ENCODE measurements at regions not wholly inside any gene's neighbourhood (a gene's known extent, or its start where the extent isn't known, plus 50 kb on each side); places are given as distances from the start of the nearest gene placed in this dataset.
"Not testable (repeated sequence)": the region's sequence is repeated elsewhere in the genome, so short reads cannot be mapped to it uniquely, and the experiment has no call there.

DNA sequence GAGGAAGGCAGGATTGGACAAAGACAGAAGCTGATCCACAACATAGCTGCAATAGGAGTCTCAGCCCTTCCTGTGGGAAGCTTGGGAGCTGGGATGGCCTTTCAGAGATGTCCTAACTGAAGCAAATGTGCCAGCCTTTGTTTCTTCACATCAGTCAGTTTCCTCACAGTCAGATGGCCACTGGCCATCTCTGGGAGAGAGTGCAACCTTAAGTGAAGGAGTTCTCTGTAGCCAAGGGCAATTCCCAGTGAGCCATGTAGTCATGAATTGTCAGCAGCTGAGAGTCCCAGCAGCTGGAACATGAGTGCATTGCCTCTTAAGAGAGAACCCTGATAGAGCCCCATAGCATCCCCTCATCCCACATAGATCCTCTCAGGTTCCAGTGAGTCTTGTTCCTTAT lies 89.1 kb upstream of the LIFR start:
- no peak for DNase-seq

DNA sequence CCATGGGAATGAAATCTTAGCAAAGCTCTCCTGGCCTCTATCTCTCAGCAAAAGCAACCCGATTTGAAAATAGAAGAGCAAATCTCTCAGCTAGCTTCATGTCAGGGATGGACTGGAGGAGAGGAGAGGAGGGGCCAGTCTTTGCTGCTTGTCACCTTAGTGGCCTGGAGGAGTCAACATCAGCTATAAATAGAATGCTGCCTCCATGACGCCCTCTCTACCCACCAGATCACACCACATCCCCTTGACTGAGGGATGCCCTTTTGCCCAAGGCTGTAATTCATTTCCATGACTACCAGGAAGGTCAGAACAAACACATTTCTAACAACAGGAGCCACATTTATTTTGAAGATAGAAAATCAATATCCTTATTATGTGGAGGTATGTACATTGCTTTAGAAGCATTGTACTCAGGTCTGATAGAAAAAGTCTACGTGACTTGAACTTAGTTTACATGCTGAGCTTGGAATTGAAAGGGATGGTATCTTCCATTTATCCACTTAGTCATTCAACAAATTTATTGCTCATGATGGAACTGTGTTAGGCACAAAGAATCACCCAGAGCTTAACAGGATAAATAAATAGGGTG lies 92.4 kb upstream of the LIFR start:
- DNase-seq, result no peak

DNA sequence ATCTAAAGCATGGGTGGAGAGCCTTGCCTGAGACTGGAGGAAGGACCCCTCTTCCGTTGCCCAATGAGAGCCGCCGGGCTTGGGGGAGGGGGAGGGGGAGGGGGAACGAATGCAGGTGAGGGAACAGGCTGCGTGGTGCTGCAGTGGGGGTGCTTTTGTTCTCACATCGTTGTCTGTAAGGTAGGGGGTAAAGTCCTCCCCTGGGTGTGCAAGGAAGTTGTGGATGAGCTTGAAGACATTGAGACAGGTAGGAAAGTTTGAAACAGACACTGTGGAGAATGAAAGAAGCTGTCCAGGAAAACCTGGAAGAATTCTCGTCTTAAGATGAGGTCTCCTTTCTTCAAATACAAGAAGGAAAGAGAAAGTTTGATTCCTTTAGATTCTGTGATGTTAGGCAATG lies 94.1 kb upstream of the LIFR start:
- DNase-seq, result no peak

DNA sequence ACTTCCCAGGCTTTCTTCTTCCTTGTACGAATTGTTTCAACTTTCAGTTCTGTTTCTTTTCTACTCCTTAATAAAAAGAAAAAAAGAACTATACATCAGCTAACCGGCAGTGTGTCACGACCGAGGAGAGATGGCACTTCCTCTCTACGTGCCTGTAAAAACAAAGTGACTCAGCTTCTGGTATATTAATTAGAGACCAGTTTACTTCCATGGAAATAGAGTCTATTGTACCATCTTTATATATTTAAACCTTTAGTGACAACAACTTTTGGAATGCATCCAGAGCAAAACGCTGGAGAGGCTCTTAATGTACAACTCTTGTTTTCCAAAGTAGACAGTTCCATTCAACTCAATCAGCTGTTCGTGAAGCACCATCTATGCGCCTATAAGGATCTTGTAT lies 94.5 kb upstream of the LIFR start:
- DNase-seq, result peak; percentile 81

DNA sequence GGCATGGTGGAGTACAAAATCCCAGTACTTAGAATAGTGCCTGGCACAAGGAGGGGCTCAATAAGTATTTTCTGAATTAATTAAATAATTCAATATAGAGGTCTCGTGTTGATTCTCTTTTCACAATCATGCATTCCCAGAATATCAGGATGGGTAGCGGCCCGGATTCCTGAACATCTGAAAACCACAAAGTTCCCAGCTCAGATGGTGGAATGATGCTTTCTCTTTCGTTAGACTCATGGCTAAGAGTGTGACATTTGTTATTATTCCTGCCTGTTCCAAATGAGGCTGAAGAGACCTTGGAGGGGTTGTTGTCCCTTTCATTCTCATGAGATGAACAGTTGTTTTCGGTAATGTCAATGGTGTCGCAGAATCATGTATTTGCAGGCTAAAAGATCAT lies 95.4 kb upstream of the LIFR start:
- DNase-seq, result no peak

DNA sequence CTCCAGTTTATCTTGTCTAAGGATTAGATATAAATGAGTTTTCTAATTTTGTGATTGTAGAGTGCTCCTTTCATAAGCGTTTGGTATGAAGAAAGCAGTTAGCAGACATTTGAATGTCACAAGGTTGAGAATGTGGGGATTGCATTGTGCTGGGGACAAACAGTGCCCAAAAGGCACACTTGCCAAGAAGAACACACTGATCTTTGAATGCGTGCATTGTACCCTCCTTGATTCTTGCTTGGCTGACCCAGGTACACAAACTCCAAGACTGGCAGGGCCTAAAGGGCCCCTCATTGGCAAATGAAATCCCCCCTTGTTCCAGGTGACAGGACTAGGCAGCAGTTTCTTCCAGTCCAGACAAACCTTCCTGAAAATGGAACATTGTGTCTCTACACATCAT lies 96.9 kb upstream of the LIFR start:
- DNase-seq, result no peak

DNA sequence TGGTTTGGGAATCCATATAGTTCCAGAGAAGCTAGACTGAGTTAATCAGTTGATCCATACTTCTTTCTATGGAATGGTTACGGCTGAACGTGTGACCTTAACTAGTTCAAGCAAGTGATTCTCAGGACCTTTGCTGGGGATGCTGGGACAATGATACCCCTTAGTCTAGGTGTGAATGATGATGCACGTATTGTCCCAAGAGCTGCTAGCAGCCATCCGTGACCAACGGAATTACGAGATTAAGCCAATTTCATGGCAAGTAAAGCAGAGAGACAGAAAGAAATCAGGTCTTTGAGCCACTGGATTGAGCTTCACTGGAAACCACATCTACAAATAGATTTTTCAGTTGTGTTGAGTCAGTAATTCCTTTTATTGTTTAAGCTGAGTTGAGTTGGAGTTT lies 99.2 kb upstream of the LIFR start:
- no peak for DNase-seq

DNA sequence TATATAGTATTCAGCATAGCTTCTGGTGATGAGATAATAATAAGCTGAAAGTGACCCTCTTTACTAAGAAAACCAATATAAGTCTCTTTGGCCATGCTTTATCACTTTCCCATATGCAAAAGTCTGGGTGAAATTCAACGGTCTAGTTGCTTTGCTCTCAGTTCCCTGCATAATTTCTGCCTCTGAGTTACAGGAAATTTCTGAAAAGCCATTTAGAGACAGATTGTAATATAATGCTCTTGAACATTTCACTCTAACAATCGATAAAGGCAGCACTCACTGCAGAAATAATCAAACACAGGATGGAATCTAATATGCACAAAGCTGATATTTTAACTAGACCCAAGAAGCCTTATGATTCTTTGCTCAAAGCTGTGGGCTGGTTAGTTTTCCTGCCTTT lies 100.1 kb upstream of the LIFR start:
- DNase-seq, result no peak

DNA sequence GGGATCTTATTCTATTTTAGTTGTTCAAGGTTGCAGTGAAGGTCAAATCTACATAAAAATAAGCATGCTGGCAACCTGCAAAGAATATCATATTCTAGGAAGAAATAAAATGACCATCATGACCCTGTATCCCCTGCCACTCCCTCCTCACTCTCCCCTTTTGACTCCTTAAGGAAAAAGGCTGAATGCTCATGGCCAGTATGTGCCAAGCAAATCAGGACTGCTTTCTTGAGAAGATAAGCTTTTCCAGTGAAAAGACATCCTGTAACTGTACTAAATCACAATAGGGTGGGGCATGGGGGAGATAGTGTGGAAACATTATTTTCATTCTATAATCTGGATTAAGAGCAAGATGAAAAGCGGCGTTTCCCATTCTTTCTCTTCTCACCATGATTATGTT lies 100.6 kb upstream of the LIFR start:
- no peak for DNase-seq

DNA sequence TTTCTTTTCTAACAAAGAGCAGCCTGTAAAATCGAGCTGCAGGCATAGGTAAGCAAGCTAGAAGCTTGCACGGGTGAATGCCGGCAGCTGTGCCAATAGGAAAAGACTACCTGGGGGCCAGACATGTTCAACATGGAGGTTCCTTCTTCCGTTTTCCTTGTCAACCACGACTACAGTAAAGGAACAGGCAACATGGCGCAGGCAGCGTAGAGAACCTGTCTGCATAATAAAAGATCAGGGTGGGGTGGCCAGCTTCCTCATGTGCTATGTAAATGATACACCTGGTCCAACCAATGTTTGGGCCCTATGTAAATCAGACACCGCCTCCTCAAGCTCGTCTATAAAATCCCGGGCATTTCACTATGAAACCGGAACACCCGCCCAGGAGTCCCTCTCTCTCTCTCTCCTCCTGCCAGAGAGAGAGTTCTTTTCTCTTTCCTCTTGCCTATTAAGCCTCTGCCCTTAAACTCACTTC lies 103.8 kb upstream of the LIFR start:
- DNase-seq, result no peak

DNA sequence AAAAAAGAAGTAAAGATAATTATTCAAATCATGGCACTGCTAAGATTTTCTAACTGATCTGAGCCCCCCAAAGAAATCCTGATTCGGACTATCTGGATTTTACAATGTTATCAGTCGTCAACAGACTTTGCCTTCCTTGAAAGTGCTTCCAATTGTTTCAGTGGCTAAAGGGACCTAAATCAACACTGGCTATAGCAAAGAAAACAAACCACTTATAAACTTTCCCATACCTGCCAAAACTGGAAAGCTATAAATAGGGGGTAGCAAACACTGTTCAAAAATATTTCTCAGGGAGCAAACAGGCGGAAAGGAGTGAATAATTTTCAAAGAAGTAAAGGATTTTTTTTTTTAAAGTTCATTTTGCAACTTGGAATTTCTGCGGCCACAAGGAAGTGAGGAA lies 105.6 kb upstream of the LIFR start:
- DNase-seq, result no peak

DNA sequence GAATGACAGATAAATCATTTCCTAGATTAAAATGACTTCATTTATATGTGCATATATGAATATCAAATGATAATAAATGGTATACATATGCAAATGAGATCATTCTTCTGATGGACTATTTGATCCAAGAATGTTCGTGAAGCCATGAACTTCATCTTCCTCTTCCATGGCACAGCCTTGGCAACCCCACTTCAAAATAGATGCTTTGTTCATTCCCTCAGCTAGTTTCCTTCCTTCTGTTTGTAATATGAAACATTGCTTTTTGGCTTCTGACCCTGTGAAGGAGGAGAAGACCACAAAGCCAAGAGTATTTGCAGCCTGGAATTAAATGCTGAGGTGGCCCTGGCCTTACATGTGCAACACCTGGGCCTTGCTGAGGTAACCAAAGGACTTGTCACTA lies 106.8 kb upstream of the LIFR start:
- no peak for DNase-seq

DNA sequence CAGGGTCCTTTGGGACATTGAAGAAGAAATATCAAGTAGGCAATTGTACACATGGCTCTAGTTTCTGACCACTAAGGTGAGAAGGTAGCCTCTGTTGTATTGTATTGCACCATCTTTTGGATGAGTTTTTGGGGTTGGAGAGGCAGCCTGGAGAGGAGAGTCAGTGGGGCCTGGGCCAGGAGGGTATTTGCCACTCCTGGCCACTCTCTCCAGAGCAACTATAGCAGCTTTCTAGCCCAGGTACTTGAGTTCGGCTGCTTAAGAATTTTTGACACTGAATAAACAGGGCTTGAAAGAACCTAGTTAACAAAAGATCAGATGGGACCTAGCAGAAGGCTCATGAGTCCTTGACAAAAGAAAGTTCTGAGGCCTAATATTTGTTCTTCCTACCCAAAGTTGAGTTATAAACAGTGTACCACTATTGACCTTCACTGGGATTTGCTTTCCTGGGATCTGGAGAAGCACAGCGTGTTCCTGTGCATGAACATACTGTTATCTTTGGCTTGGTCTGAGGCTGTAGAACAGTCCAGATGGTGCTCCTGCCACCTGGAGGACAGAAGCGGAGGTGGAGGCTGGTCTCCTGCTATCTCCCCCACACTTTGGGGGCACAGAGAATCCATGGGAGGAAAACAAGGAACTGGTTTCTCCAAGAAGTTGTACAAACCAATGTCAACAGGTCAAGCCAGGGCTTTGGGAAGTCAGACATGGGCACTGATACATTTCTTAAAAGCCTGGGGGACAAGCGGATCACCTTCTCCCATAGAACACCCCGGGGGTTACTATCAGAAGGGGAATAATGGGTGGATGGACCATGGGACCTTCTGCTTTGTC lies 110.4 kb upstream of the LIFR start:
- no peak for DNase-seq

DNA sequence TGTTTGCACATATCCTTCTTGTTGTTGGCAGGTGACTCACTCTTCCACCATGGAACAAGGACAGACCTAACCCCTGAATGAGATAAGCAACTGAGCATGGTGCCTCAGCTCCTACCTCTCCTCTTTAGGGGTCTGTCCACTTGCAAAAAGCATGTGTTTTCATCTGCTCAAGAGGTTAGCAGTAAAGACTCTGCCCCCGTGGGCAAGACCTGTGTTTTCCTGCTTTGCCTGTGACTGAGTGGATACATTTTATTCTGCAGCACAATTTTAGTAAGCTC lies 111.0 kb upstream of the LIFR start:
- no peak for DNase-seq

DNA sequence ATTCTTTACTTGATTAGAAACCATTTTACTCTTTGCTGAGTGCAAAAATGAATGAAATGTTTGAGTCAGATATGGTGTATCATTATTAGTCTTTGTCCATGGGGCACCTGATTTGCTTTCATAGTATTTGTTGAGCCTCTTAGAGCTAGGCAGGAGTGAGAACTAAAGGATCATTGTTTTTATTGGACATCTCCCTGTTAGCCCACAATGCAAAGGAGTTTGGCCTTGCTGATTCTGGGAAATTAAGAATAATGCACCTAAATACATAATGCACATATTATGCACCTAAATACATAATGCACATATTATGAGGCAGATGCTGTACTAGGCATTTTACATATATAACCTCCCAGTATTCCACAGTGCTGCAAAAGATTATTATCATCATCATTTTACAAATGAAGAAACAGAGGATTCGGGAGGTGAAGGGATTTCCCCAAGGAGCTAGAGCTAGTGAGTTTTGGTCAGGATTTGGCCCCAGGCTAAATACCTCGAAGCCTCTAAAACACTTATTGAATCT lies 113.0 kb upstream of the LIFR start:
- DNase-seq, result no peak

DNA sequence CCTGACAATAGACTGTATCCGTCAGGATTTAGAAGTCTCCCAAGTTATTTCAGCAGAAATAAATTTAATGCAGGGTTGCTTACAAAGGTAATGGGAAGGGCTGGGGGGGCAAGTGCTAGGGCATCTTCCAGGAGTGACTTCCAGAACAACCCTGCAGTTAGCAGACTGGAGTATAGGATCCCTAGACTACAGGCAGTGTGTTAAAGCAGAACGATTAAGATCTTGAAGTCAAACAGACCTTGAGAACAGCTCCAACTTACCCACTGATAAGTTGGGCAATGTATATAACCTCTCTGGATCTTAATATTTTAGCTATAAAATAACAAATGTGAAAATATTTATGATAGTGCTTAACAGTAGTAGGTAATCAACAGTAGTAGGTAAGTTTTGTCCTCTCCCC lies 113.6 kb upstream of the LIFR start:
- no peak for DNase-seq

DNA sequence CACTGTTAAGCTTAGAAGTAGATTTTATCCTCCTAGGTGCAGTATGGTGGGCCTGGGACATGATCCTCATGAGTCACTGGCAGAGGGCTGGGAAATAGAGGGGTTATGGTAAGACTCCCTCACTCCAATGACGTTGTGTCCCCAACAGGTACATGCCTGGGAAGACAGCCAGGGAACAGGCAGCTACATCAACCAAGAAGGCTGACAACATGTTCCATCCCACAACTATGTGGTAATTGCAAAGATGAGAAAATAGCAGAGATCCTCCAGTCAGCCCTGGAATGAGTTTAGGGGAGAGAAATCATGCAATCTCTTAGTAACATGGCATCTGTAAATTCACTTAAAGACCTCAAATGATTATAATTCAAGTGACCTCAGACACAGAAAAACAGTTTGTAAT lies 114.4 kb upstream of the LIFR start:
- DNase-seq, result no peak

DNA sequence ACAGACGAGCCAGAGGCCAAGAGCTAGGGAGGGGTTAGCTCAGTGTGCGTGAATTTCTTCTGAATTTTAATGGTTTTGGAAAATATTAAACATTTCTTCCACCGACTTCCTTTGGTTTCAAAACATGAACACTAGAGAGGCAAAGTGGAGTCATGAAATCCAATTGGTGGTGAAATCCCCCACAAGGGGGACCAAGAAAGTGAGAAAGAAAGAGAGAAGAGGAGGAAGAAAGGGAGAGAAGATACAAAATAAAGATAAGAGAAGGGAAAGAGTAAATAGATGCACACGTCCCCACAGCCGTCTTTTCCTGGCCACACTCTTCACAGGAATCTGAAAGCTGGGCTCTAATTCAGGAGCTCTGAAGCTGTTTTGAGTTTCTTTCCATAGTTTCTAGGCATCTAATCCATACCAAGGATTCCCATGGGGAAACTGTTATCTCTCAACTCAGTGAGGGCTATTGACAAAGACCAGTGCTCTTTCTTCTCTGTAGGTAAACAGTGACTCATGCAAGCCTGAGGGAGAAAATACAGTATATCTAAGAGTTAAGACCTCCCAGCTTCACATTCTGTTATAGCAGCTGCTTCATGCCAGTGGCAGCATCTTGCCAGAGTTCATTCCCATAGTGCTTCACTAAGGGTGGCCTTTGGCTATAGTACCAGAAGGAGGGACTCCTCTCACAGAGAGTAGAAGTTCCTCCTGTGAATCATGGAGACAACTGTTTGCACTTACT lies 115.8 kb upstream of the LIFR start:
- no peak for DNase-seq

DNA sequence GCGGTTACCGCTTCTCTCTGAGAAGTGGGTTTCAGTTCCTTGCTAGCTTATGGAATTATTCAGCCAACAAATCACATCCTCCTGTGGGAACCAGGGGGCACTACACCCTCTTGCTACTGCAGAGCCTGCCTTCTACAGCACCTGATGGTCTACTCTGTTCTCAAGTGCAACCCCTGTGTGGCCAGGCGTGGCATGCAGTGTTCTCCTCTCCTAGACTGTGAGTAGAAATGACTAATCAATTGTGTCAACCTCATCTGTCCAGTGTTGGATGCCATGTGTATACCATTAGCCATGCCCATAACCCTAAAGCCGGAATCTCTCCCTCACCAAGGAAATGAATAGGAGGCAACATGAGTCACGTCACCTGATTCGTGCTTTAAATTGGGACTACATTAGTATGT lies 117.2 kb upstream of the LIFR start:
- no peak for DNase-seq

DNA sequence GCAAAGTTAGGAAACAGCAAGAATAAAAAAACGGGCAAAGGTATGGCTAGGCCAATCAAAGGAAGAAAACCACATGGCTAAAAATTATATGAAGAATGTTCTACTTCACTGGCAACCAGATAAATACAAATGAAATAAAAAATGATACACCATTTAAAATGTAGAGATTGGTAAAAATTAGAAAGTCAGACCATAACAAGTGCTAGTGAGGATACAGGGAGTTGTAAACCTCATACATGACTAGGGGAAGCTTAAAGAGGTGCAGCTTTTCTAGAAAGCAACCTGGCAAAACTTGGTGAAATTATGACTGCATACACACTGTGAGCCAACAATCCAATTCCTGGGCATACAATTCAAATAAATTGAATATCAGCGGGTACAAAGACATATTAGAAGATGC lies 119.0 kb upstream of the LIFR start:
- no peak for DNase-seq

DNA sequence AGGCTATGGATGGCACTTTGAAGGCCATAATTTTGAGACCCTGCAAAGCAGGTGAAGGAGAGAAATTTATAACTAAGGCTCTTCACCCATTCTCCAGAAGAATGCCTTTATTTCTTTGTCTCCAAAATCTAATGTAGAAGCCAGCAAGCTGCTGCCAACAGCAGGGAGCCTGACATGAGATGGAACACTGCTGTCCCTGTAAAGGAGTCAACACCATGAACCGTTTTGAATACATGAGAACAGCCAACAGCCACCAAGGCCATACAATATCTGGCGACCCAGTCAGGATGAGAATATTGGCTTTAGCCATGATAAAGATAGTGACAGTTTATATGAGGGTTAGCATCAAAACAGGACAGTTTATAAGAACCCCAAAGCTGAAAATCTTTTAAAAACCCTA lies 121.2 kb upstream of the LIFR start:
- no peak for DNase-seq

DNA sequence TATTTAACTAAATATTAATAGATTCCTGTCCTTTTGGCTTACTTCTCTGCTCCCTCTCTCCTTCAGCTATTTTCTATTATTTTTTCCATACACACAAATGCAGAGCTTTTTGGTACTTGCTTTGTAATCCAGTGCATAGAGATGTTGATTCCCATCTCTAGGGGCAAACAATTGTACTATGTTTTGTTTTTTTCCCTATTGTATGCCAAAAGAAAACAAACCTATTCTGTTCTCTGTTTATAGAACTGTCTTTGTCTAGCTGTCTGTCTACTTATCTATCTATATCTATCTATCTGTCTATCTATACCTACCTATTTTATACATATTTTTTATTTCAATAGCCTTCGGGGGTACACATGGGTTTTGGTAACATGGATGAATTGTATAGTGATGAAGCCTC lies 121.6 kb upstream of the LIFR start:
- no peak for DNase-seq

DNA sequence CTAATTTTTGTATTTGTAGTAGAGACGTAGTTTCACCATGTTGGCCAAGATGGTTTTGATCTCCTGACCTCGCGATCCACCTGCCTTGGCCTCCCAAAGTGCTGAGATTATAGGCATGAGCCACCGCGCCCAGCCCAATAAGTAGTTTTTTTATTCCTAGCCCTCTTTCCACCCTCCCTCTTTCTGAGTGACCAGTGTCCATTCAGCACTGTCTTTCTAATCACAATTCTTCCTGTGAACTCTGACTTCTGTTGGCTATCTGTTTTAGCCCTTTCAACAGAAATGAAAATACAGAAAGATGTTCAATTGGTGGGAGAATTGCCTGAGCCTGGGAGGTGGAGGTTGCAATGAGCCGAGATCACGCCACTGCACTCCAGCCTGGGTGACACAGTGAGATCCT lies 122.3 kb upstream of the LIFR start:
- not testable (repeated sequence) for DNase-seq

DNA sequence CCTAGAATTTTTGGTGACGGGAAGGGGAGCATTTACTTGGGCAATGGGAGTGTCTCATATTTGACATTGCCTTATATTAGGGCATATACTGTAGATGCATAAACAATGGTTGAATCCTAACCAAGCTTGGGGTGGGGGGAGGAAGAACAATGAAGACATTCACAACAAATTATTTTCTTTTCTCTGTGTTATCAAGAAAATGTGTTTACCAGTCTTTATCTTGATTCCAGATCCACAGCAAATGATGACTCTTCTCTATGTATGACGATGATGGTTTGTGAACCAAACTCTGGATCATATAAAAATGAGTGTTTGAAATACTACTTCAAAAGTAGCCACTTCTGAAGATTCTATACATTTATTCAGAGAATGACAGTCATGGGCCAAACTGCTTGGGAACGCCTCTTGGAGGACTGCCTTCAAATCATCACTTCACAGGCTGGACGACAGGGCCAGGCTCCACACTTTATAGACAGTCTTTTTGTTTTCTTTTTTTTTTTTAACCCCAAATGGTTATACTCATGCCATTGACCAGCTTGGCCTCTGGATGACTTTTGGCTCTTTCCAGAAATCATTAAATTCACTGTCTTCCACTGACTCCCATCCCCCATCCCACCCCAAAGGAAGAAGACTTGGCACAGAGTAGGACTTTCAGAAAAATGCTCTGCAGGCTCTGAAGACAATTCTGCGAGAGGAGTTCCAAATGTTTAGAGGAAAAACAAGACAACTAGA lies 123.8 kb upstream of the LIFR start:
- no peak for DNase-seq

Measured in inflammatory macrophage treated with lipopolysaccharide for 4 hours (primary cell).